ENCODE measurements at regions not wholly inside any gene's neighbourhood (a gene's known extent, or its start where the extent isn't known, plus 50 kb on each side); places are given as distances from the start of the nearest gene placed in this dataset.

DNA sequence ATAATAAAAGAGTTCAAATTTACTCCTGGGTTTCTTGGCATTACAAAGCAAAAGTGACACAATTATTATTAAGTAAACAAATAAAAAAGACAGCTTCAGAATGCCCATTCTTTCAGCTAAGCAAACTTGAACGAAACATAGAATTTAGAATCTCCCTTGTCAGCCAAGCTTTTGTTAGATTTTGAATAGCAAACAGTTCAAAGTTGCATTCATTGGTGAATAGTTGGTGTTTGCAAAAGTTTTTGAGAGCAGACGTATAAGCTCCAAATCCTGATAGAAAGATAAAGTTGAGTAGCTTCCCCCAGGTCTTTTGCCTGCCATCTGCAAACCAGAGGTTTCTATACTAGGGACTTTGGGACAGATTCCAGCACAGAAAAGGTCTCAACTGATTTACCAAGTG is 434.3 kb upstream of the TNP1 start:
- H3F3A ChIP-seq (replicated peaks; ENCODE audit: insufficient read depth): no peaks in the 10 kb centered on the region
- H2AFZ ChIP-seq (ENCODE audit: low read depth): no peak overlapping the region
- no peak overlapping the region for H3K4me3 ChIP-seq (ENCODE audit: low read depth in 2 of 2, low read length in 1 of 2)
- no peak for TF ChIP-seq EZH2phosphoT487 (IDR thresholded peaks at IDR 0.05; ENCODE audit: borderline replicate concordance, low read depth)
- TF ChIP-seq TAF1 (IDR thresholded peaks at IDR 0.05; ENCODE audit: borderline replicate concordance, low read depth, low read length): no peak
- no peak for TF ChIP-seq NFIC (IDR thresholded peaks at IDR 0.05; ENCODE audit: borderline replicate concordance)
- TF ChIP-seq, protein P1, sequence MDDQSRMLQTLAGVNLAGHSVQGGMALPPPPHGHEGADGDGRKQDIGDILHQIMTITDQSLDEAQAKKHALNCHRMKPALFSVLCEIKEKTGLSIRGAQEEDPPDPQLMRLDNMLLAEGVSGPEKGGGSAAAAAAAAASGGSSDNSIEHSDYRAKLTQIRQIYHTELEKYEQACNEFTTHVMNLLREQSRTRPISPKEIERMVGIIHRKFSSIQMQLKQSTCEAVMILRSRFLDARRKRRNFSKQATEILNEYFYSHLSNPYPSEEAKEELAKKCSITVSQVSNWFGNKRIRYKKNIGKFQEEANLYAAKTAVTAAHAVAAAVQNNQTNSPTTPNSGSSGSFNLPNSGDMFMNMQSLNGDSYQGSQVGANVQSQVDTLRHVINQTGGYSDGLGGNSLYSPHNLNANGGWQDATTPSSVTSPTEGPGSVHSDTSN (IDR thresholded peaks at IDR 0.05): no peak
- TF ChIP-seq POLR2AphosphoS5 (IDR thresholded peaks at IDR 0.05; ENCODE audit: low read depth, low read length): no peak
- TF ChIP-seq, protein P2, sequence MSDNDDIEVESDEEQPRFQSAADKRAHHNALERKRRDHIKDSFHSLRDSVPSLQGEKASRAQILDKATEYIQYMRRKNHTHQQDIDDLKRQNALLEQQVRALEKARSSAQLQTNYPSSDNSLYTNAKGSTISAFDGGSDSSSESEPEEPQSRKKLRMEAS (IDR thresholded peaks at IDR 0.05; ENCODE audit: low read depth): no peak
- TF ChIP-seq, protein P3, sequence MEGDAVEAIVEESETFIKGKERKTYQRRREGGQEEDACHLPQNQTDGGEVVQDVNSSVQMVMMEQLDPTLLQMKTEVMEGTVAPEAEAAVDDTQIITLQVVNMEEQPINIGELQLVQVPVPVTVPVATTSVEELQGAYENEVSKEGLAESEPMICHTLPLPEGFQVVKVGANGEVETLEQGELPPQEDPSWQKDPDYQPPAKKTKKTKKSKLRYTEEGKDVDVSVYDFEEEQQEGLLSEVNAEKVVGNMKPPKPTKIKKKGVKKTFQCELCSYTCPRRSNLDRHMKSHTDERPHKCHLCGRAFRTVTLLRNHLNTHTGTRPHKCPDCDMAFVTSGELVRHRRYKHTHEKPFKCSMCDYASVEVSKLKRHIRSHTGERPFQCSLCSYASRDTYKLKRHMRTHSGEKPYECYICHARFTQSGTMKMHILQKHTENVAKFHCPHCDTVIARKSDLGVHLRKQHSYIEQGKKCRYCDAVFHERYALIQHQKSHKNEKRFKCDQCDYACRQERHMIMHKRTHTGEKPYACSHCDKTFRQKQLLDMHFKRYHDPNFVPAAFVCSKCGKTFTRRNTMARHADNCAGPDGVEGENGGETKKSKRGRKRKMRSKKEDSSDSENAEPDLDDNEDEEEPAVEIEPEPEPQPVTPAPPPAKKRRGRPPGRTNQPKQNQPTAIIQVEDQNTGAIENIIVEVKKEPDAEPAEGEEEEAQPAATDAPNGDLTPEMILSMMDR (IDR thresholded peaks at IDR 0.05): no peak
- no peak for TF ChIP-seq RAD21 (IDR thresholded peaks at IDR 0.05; ENCODE audit: low read length)
- TF ChIP-seq FOXJ3 (CRISPR knock-in tag; IDR thresholded peaks at IDR 0.05): no peak
- TF ChIP-seq TEAD4 (IDR thresholded peaks at IDR 0.05; ENCODE audit: borderline replicate concordance, insufficient read depth): no peak
- TF ChIP-seq SIN3A (IDR thresholded peaks at IDR 0.05; ENCODE audit: borderline replicate concordance, low read depth, low read length): no peak
- no peak for TF ChIP-seq YY1 (IDR thresholded peaks at IDR 0.05; ENCODE audit: low read depth)
- no peak for TF ChIP-seq ELF1 (IDR thresholded peaks at IDR 0.05)
- TF ChIP-seq SMC3 (IDR thresholded peaks at IDR 0.05; ENCODE audit: low read depth, low read length): no peak
- TF ChIP-seq MXI1 (IDR thresholded peaks at IDR 0.05; ENCODE audit: low read depth, low read length): no peak
- no peak for TF ChIP-seq RXRA (IDR thresholded peaks at IDR 0.05; ENCODE audit: borderline replicate concordance, low read depth)
- TF ChIP-seq TCF12 (IDR thresholded peaks at IDR 0.05): no peak
- TF ChIP-seq RFX5 (IDR thresholded peaks at IDR 0.05; ENCODE audit: low read length): no peak
- no peaks in the 10 kb centered on the region for H3K27me3 ChIP-seq (ENCODE audit: insufficient read depth)
- H4K20me1 ChIP-seq (ENCODE audit: insufficient read depth): no peaks in the 10 kb centered on the region
- WGBS (ENCODE audit: low lambda C conversion rate): 48% methylated on average over 2 of the region's 2 CpGs
- no peaks in the 10 kb centered on the region for H3K36me3 ChIP-seq (replicated peaks in 1 of 2; ENCODE audit: control insufficient read depth in 1 of 2, insufficient read depth in 2 of 2, low read length in 1 of 2)
- H3K27ac ChIP-seq (ENCODE audit: low read depth in 2 of 2, low read length in 1 of 2): no peak overlapping the region
- H3K9ac ChIP-seq: no peak overlapping the region
- no peaks in the 10 kb centered on the region; the same call in 1 of the 2 replicates for H3K9me3 ChIP-seq
- no peak overlapping the region for H3K4me2 ChIP-seq
- ChIA-PET POLR2A (no interaction called here), CTCF (interaction anchor here (1.1 kb wide), 1 partner anchor 12 kb away, joined by 3 read pairs; no protein-coding TSS in a partner anchor)
- H3K79me2 ChIP-seq (ENCODE audit: insufficient read depth): no peaks in the 10 kb centered on the region
- H3K9me2 ChIP-seq: no peaks in the 10 kb centered on the region
- H3K4me1 ChIP-seq (ENCODE audit: control insufficient read depth in 1 of 2, insufficient read depth in 2 of 2, low read depth in 1 of 2, low read length in 1 of 2): peaks cover 0 to 15% of the 10 kb centered on the region in 2 experiments; a peak in 2 of 4 replicates
- DNase-seq: no peak
